ENCODE measurements at regions not wholly inside any gene's neighbourhood (a gene's known extent, or its start where the extent isn't known, plus 50 kb on each side); places are given as distances from the start of the nearest gene placed in this dataset.

GRCh38 chr18:60982329-60982695 lies 350.9 kb upstream of the CDH20 start:
- TF ChIP-seq CTCF (IDR thresholded peaks at IDR 0.05): no peak
- Mint-ChIP-seq H3K27ac (no peak overlapping the region), H3K9me3 (peaks cover 14% of the 10 kb centered on the region), H3K4me3 (no peak overlapping the region), H3K27me3 (ENCODE audit: low read depth, poor library complexity) (no peaks in the 10 kb centered on the region), H3K36me3 (ENCODE audit: low read depth) (no peaks in the 10 kb centered on the region), H3K4me1 (peaks cover 59% of the 10 kb centered on the region)
- no peak for DNase-seq

DNA sequence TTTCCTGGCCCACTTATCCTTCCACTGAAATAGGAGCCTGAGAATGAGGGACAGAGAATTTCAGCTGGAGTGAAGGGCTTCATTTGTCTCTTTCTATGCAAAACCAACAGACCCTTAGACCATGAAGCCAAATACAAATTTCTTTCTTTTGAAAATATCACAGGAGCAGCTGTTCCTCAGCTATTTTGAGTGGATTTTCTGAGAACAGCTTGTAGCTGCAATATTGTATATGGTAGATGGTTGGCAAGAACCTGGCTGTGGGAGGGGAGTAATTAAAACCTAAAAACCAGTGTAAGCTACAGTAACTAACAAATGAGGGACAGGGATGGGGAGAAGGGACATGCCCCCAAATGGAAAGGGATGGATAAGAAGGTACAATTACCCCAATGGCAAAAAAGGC lies 350.3 kb upstream of the CDH20 start:
- no peak overlapping the region for H3K4me3 Mint-ChIP-seq
- no peak overlapping the region for H3K27ac Mint-ChIP-seq
- no peak for DNase-seq
- H3K36me3 Mint-ChIP-seq (ENCODE audit: low read depth): no peaks in the 10 kb centered on the region
- H3K9me3 Mint-ChIP-seq: peaks cover 14% of the 10 kb centered on the region
- no peaks in the 10 kb centered on the region for H3K27me3 Mint-ChIP-seq (ENCODE audit: low read depth, poor library complexity)
- TF ChIP-seq CTCF (IDR thresholded peaks at IDR 0.05): no peak
- peaks cover 52% of the 10 kb centered on the region for H3K4me1 Mint-ChIP-seq

- no peak overlapping the region for H3K27ac Mint-ChIP-seq
- TF ChIP-seq CTCF (IDR thresholded peaks at IDR 0.05): no peak
- DNase-seq: no peak
- H3K36me3 Mint-ChIP-seq (ENCODE audit: low read depth): no peaks in the 10 kb centered on the region
- no peak overlapping the region for H3K4me3 Mint-ChIP-seq
- H3K27me3 Mint-ChIP-seq (ENCODE audit: low read depth, poor library complexity): no peaks in the 10 kb centered on the region
- H3K4me1 Mint-ChIP-seq: peaks cover 38% of the 10 kb centered on the region
- peaks cover 14% of the 10 kb centered on the region for H3K9me3 Mint-ChIP-seq
Observed at GRCh38 chr18:60984510-60984909, 348.7 kb upstream of the CDH20 start.

- no peak overlapping the region for H3K27ac Mint-ChIP-seq
- H3K4me1 Mint-ChIP-seq: peaks cover 3% of the 10 kb centered on the region
- H3K27me3 Mint-ChIP-seq (ENCODE audit: low read depth, poor library complexity): no peaks in the 10 kb centered on the region
- no peak overlapping the region for H3K4me3 Mint-ChIP-seq
- peaks cover 27% of the 10 kb centered on the region for H3K9me3 Mint-ChIP-seq
- no peak for DNase-seq
- TF ChIP-seq CTCF (IDR thresholded peaks at IDR 0.05): no peak
- H3K36me3 Mint-ChIP-seq (ENCODE audit: low read depth): peaks cover 1% of the 10 kb centered on the region
Observed at GRCh38 chr18:60987963-60988362, 345.3 kb upstream of the CDH20 start.

DNA sequence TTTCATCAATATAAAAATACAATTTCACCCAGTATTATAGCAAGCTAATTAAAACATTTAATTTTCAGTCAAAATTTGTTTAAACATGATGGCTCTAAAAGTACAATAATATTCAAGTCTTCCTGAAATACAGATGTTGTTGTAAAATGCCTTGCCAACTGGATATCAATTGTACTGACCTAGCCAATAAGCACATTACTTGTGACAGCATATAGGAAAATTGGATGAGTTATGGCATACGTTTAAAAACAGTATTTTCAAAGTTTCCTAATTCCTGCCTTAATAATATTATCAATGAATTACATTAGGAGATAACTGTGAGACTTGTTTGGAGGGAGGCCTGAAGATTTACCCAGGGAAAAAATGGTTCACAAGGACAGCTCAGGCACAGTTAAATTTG lies 336.9 kb upstream of the CDH20 start:
- H3K4me1 Mint-ChIP-seq: no peaks in the 10 kb centered on the region
- H3K27me3 Mint-ChIP-seq (ENCODE audit: low read depth, poor library complexity): no peaks in the 10 kb centered on the region
- no peak overlapping the region for H3K4me3 Mint-ChIP-seq
- H3K36me3 Mint-ChIP-seq (ENCODE audit: low read depth): peaks cover 5% of the 10 kb centered on the region
- DNase-seq: no peak
- no peak overlapping the region for H3K27ac Mint-ChIP-seq
- peaks cover 25% of the 10 kb centered on the region for H3K9me3 Mint-ChIP-seq
- no peak for TF ChIP-seq CTCF (IDR thresholded peaks at IDR 0.05)

DNA sequence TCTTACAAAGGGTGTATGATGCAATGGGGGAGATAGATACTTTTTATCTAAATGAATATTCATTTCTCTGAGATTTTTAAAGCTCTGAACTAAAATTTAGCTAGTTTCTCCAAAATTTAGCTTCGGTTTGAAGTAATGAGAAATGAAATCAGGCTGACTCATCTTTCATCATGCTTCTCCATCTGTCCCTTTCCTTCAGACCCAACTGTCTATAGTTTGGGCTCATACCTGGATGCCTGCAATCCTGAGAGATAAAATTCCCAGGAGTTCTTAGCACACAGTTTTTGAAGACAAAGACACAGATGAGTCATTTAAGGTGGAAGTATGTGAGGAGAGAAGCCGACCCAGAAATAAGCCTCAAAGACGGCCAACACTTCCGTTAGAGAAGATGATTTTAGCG lies 336.4 kb upstream of the CDH20 start:
- Mint-ChIP-seq H3K27ac (no peak overlapping the region), H3K9me3 (peaks cover 22% of the 10 kb centered on the region), H3K27me3 (ENCODE audit: low read depth, poor library complexity) (no peaks in the 10 kb centered on the region), H3K36me3 (ENCODE audit: low read depth) (peaks cover 5% of the 10 kb centered on the region), H3K4me3 (no peak overlapping the region), H3K4me1 (no peaks in the 10 kb centered on the region)
- no peak for TF ChIP-seq CTCF (IDR thresholded peaks at IDR 0.05)
- DNase-seq: no peak
